Activated CD8-positive, alpha-beta T cell treated with anti-CD3 and anti-CD28 coated beads for 36 hours (primary cell): ENCODE measurements at regions not wholly inside any gene's neighbourhood (a gene's known extent, or its start where the extent isn't known, plus 50 kb on each side); places are given as distances from the start of the nearest gene placed in this dataset.

ENCODE experiments used
- ATAC-seq: fragments of 200-7000 bp; cut with Tn5 transposase; one replicate; pipeline ENCODE4 v1.10.0; 2021; ENCODE audit warnings: mild to moderate bottlenecking, moderate library complexity
- CTCF ChIA-PET: fragments of 350-600 bp; sonication (Branson Sonifier 250); formaldehyde crosslinking; loops from one replicate; lab custom pipeline; 2021; ENCODE audit warnings: antibody characterized with exemption; lab: Charles Lee
- POLR2A ChIA-PET: fragments of 350-600 bp; sonication (Branson Sonifier 250); formaldehyde crosslinking; loops from one replicate; lab custom pipeline; 2021; ENCODE audit warnings: antibody characterized with exemption; lab: Charles Lee
- DNase-seq: peaks from one replicate; pipeline ENCODE4 v3.0.0-alpha.2; 2020
- H3K27ac Mint-ChIP-seq: one replicate; pipeline ENCODE4 v1.8.0; 2021; ENCODE audit warnings: mild to moderate bottlenecking, mixed read lengths
- H3K27me3 Mint-ChIP-seq: one replicate; pipeline ENCODE4 v1.8.0; 2021; ENCODE audit warnings: mixed read lengths
- H3K36me3 Mint-ChIP-seq: one replicate; pipeline ENCODE4 v1.8.0; 2021; ENCODE audit warnings: low read depth, mixed read lengths
- H3K4me1 Mint-ChIP-seq: one replicate; pipeline ENCODE4 v1.8.0; 2021; ENCODE audit warnings: low read depth, mixed read lengths
- H3K4me3 Mint-ChIP-seq: one replicate; pipeline ENCODE4 v1.8.0; 2021; ENCODE audit warnings: mild to moderate bottlenecking, moderate library complexity, mixed read lengths
- H3K9me3 Mint-ChIP-seq: one replicate; pipeline ENCODE4 v1.8.0; 2021; ENCODE audit warnings: mixed read lengths
- intact Hi-C: fragments of 100-400 bp; cut with micrococcal nuclease; formaldehyde crosslinking; loops from one replicate; pipeline ENCODE4 v1.10.0; 2022
- TF ChIP-seq, protein P1 (sequence below): fragments of 200-600 bp; IDR thresholded peaks from one replicate; pipeline ENCODE4 v1.8.0; 2022; ENCODE audit warnings: antibody characterized with exemption, mild to moderate bottlenecking

DNA sequence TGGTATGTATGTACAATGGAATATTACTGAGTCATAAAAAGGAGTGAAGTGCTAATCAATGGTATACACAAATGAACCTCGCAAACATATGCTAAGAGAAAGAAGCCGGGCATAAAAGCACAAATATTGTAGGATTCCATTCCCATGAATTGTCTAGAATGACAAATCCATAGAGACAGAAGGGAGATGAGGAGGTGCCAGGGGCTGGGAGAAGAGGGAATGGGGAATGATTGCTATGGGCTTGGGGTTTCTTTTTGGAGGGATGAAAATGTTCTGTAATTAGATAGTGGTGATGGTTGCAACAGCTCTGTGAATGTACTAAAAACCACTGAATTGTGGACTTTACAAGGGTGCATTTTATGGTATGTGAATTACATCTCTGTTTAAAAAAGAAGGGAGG, 73.5 kb downstream of the GLI2 start:
- POLR2A ChIA-PET, result no interaction called here

DNA sequence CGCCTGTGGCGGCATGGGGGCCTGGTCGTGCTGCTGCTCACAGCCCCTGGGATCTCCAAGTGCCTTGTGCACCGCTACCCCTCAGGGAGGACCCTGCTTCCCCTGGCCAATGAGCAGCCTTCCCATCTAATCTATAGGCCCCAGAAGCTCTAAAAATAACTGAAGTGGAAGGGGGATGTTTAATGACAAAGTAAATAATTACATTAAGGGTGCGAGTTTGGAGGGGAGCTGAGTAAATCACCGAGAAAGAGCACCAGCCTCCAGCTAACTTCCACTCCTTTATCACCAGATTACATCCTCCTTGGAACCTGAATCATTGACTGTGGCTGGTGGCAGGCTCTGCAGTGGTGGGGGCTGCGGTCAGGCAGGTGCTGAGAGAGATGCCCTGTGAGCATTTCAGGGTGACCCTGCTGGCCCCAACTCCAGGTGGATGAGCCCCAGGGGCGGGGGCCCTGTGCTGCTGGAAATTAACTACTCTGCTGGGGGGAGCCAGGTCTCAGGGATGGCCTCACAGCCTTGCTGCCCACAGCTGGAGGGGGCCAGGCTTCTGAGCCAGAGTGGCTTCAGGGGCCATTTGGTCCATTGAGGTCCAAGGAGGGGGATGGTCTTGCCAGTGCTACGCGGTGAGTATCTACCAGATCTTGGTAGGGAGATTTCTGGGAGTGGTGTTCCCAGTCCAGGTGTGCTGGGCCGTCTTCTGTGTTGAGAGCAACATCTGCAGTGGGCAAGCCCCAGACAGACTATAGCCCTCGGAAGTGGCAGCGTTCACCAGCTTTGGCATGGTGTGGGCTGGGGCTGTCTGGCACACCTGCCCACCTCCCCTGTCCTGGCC, 74.2 kb downstream of the GLI2 start:
- no peaks in the 10 kb centered on the region for H3K36me3 Mint-ChIP-seq
- peaks cover 3% of the 10 kb centered on the region for H3K27me3 Mint-ChIP-seq
- no peak overlapping the region for H3K4me3 Mint-ChIP-seq
- no peaks in the 10 kb centered on the region for H3K9me3 Mint-ChIP-seq
- intact Hi-C loops, result loop anchor here (10.0 kb wide), 1 partner anchor 265 kb away; no protein-coding TSS in a partner anchor
- TF ChIP-seq, protein P1, sequence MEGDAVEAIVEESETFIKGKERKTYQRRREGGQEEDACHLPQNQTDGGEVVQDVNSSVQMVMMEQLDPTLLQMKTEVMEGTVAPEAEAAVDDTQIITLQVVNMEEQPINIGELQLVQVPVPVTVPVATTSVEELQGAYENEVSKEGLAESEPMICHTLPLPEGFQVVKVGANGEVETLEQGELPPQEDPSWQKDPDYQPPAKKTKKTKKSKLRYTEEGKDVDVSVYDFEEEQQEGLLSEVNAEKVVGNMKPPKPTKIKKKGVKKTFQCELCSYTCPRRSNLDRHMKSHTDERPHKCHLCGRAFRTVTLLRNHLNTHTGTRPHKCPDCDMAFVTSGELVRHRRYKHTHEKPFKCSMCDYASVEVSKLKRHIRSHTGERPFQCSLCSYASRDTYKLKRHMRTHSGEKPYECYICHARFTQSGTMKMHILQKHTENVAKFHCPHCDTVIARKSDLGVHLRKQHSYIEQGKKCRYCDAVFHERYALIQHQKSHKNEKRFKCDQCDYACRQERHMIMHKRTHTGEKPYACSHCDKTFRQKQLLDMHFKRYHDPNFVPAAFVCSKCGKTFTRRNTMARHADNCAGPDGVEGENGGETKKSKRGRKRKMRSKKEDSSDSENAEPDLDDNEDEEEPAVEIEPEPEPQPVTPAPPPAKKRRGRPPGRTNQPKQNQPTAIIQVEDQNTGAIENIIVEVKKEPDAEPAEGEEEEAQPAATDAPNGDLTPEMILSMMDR, result no peak
- no peak for DNase-seq
- no peaks in the 10 kb centered on the region for H3K4me1 Mint-ChIP-seq
- H3K27ac Mint-ChIP-seq, result no peak overlapping the region
- ChIA-PET CTCF (no interaction called here), POLR2A (no interaction called here)
- no peak for ATAC-seq

More for the DNA sequence above, 73.5 kb downstream of the GLI2 start:
- DNase-seq (no peak), ATAC-seq (no peak)
- CTCF ChIA-PET, result no interaction called here
- H3K4me3 Mint-ChIP-seq, result no peak overlapping the region
- no peaks in the 10 kb centered on the region for H3K36me3 Mint-ChIP-seq
- TF ChIP-seq, protein P1, result no peak
- no peaks in the 10 kb centered on the region for H3K9me3 Mint-ChIP-seq
- H3K27me3 Mint-ChIP-seq, result peaks cover 3% of the 10 kb centered on the region
- H3K27ac Mint-ChIP-seq, result no peak overlapping the region
- intact Hi-C loops, result no loop called here
- H3K4me1 Mint-ChIP-seq, result no peaks in the 10 kb centered on the region

DNA sequence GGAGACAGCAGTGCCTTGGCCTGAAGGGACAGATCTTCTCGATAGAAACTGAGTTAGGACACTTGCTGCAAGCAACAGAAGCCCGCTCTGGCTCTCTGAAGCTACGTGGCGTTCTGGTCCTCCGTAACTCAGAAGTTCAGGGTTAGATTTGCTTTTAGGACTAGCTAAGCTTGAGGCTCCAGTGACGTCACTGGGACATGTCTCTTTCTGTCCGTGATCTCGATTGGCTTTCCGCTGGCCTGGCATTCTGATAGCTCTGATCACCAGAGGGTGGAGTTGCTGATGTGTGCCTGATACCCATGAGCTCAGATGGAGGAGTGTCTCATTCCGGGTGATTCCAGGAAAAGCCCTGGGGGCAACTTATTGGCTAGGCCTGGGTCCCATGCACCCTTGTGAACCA, 75.0 kb downstream of the GLI2 start:
- Mint-ChIP-seq H3K27ac (no peak overlapping the region), H3K9me3 (no peaks in the 10 kb centered on the region), H3K27me3 (peaks cover 3% of the 10 kb centered on the region), H3K36me3 (no peaks in the 10 kb centered on the region), H3K4me3 (no peak overlapping the region), H3K4me1 (no peaks in the 10 kb centered on the region)
- intact Hi-C loops, result loop anchor here (10.0 kb wide), 1 partner anchor 264 kb away; no protein-coding TSS in a partner anchor
- TF ChIP-seq, protein P1, result no peak
- DNase-seq, result no peak
- POLR2A ChIA-PET, result no interaction called here
- CTCF ChIA-PET, result no interaction called here
- ATAC-seq, result no peak

DNA sequence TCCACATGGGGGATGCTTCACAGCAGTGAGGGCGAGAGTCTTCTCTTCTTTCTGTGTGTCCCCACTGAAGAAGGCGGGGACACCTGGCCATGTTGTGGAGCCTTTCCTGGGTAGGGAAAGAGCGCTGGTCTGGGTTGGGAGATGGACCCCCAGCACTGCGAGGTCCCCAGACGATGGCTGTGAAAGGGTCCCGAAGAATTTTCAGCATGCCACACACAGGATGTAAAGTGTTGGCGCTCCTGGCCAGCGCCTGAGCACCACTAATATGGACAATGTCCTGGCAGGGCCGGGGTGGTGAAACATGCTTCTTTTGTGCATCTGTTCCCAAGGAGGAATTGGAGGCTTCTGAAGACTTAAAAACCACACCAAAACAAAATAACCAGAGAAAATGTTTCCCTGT, 77.2 kb downstream of the GLI2 start:
- Mint-ChIP-seq H3K4me3 (no peak overlapping the region), H3K9me3 (no peaks in the 10 kb centered on the region), H3K27me3 (peaks cover 3% of the 10 kb centered on the region), H3K27ac (no peak overlapping the region), H3K4me1 (no peaks in the 10 kb centered on the region), H3K36me3 (no peaks in the 10 kb centered on the region)
- ATAC-seq, result no peak
- no peak for DNase-seq
- ChIA-PET POLR2A (no interaction called here), CTCF (no interaction called here)
- intact Hi-C loops, result loop anchor here (10.0 kb wide), 1 partner anchor 262 kb away; no protein-coding TSS in a partner anchor
- TF ChIP-seq, protein P1, result no peak

DNA sequence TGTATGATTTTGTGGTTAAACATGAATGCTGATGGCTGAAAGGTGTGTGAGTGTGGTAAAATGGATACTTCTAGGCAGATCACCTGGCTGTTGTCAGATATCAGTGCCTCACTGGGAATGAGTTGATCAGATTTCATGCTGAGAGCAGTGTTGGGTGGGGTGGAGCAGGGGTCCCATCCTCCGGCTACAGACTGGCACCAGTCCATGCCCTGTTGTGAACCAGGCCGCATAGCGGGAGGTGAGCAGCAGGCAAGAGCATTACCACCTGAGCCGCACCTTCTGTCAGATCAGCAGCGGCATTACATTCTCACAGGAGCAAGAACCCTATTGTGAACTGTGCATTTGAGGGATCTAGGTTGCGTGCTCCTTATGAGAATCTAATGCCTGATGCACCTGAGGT, 78.7 kb downstream of the GLI2 start:
- POLR2A ChIA-PET, result no interaction called here
- Mint-ChIP-seq H3K4me1 (no peaks in the 10 kb centered on the region), H3K27ac (no peak overlapping the region), H3K9me3 (no peaks in the 10 kb centered on the region), H3K4me3 (no peak overlapping the region), H3K27me3 (peaks cover 2% of the 10 kb centered on the region), H3K36me3 (no peaks in the 10 kb centered on the region)
- DNase-seq (no peak), ATAC-seq (no peak)
- TF ChIP-seq, protein P1, result no peak
- CTCF ChIA-PET, result no interaction called here
- intact Hi-C loops, result loop anchor here (10.0 kb wide), 1 partner anchor 260 kb away; no protein-coding TSS in a partner anchor
